ENCODE measurements at regions not wholly inside any gene's neighbourhood (a gene's known extent, or its start where the extent isn't known, plus 50 kb on each side); places are given as distances from the start of the nearest gene placed in this dataset.
"Not testable (repeated sequence)": the region's sequence is repeated elsewhere in the genome, so short reads cannot be mapped to it uniquely, and the experiment has no call there.

DNA sequence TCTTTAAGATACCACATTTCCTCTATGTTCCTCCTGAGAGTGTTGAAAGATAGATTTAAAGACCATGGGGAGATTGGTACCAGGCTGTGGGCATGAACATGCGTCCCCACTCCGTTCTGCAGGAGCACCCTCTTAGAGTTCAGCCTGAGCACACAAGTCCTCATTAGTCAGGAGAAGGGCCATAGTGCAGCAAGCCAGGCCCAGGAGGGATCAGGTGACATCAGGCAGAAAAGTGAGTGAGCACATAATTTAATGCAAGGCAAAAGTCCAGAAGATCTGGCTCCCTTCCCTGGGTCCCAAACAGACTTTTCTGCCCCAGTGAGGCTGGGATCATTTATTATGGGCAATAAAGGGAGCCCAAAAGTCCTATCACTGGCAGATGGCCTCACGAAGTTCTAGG, 263.7 kb upstream of the AGTR2 start:
- DNase-seq (ENCODE audit: extremely low spot score, insufficient read length, low read depth) (no peak), FAIRE-seq (no peak)

DNA sequence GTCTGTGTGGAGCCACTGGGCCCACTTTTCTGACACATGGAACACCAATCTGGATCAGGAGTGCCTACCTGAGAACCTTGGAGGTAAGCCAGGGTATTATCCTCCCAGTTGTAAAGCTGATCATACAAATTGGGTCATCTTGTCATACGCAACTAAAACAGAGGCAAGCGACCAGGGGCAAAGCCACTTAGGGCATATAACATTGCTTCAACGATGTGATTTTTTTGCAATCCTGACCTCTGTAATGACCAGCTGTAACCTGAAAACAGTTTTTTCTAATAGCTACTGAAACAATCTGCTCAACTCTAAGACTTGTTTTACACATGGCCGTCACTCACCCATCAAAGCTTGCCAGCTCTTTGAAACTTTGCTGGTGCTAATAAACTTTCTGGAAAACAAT, 261.5 kb upstream of the AGTR2 start:
- DNase-seq (ENCODE audit: extremely low spot score, insufficient read length, low read depth) (no peak), FAIRE-seq (no peak)

GRCh38 chrX:115911967-115912366, 258.6 kb upstream of the AGTR2 start:
- FAIRE-seq (no peak), DNase-seq (ENCODE audit: extremely low spot score, insufficient read length, low read depth) (no peak)

DNA sequence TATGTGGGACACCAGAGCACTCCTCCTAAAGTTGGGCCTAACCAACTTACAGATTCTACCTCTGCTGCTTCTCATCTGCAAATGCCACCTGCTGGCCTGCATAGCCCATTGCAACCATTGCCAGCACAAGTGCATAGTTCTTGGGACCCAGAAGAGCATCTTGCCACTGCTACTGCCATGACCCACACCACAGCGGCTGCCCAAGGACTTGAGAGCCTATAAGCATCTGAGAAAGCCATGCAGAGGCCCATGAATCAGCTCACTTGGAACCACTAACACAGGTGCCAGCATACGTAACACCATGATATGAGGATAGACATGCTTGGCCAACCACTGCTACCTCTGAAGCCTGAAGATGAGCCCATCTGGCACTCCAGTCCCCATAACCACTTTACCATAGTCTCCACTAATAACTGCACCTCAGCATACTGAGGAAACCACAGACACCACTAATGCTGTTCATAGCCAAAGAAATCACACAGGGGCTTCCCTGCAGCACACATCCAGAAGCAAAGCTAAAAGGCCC, 258.1 kb upstream of the AGTR2 start:
- DNase-seq (ENCODE audit: extremely low spot score, insufficient read length, low read depth) (no peak), FAIRE-seq (peak; percentile 92)

- FAIRE-seq (peak; percentile 88), DNase-seq (ENCODE audit: extremely low spot score, insufficient read length, low read depth) (no peak)
Observed at GRCh38 chrX:115913575-115913974, 257.0 kb upstream of the AGTR2 start.

DNA sequence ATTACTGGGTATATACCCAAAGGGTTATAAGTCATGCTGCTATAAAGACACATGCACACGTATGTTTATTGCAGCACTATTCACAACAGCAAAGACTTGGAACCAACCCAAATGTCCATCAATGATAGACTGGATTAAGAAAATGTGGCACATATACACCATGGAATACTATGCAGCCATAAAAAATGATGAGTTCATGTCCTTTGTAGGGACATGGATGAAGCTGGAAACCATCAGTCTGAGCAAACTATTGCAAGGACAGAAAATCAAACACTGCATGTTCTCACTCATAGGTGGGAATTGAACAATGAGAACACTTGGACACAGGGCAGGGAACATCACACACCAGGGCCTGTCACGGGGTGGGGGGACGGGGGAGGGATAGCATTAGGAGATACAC, 254.9 kb upstream of the AGTR2 start:
- DNase-seq (ENCODE audit: extremely low spot score, insufficient read length, low read depth); FAIRE-seq: not testable (repeated sequence)

DNA sequence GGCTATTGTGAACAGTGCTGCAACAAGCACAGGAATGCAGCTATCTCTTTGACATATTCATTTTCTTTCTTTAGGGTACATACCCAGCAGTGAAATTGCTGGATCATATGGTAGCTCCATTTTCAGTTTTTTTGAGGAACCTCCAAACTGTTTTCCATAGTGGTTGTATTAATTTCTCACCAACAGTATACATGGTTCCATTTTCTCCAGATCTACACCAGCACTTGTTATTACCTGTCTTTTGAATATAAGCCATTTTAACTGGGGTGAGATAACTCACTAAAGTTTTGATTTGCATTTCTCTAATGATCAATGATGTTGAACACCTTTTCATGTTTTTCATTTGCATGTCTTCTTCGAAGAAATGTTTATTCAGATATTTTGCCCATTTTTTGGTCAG, 241.1 kb upstream of the AGTR2 start:
- DNase-seq (ENCODE audit: extremely low spot score, insufficient read length, low read depth) (no peak), FAIRE-seq (no peak)

- FAIRE-seq, result no peak
- DNase-seq (ENCODE audit: extremely low spot score, insufficient read length, low read depth), result no peak
Observed at GRCh38 chrX:115936008-115936407, 234.5 kb upstream of the AGTR2 start.

DNA sequence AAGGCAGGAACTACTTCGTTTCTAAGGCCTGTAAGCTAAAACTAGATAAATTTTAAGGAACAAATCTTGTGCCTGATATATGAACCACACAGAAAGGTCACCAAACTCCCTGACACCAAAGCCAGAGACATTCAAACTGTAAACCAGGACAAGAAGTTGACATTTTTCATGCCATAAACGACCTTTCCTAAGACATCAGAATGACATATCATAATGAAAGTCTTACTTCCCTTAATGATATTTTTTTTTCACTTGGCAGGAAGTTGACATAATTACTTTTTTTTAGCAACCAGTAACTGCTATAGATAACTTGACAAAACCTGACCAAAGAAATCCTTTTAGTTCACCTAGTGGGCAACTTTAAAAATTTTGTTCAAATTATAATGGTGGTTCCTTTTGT, 231.5 kb upstream of the AGTR2 start:
- FAIRE-seq (peak; percentile 87), DNase-seq (ENCODE audit: extremely low spot score, insufficient read length, low read depth) (no peak)

- FAIRE-seq (peak; percentile 60), DNase-seq (ENCODE audit: extremely low spot score, insufficient read length, low read depth) (no peak)
Observed at GRCh38 chrX:115939636-115940160, 230.8 kb upstream of the AGTR2 start.

GRCh38 chrX:115940348-115940747, 230.2 kb upstream of the AGTR2 start:
- FAIRE-seq (peak; percentile 26), DNase-seq (ENCODE audit: extremely low spot score, insufficient read length, low read depth) (no peak)

DNA sequence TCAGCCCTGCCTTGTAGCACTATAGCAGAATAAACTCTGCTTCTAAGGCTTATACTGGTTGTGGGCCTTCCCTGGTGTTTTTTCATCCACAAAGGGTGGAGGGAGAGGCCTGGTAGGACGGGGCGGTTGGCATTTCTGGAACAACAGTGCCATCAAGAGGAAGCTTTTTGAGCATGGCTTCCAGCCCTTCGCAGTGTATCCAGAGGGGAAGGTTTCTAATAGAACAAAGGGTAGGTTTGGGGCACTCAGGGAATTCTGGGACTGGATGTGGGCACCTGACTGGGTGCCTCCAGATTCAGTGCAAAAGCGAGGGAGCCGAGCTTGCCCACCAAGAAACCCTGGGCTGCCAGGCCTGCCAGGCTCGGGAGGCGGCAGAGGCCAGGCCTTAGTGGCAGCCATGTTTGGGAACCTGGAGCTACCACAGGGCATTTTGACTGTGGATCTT, 229.6 kb upstream of the AGTR2 start:
- peak; percentile 75 for FAIRE-seq
- DNase-seq (ENCODE audit: extremely low spot score, insufficient read length, low read depth), result no peak

- FAIRE-seq (no peak), DNase-seq (ENCODE audit: extremely low spot score, insufficient read length, low read depth) (no peak)
Observed at GRCh38 chrX:115941388-115941787, 229.2 kb upstream of the AGTR2 start.

DNA sequence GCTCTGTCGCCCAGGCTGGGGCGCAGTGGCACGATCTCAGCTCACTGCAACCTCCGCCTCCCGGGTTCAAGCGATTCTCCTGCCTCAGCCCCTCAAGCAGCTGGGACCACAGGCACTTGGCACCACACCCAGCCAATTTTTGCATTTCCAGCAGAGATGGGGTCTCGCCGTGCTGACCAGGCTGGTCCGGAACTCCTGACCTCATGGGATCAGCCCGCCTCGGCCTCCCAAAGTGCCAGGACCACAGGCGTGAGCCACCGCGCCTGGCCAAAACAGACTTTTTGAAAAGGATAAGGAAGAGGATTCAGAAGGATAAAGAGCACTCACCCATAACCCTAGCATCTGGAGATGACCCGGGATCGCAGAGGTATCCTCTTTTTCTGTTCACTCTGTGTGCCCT, 224.5 kb upstream of the AGTR2 start:
- FAIRE-seq (no peak), DNase-seq (ENCODE audit: extremely low spot score, insufficient read length, low read depth) (no peak)

DNA sequence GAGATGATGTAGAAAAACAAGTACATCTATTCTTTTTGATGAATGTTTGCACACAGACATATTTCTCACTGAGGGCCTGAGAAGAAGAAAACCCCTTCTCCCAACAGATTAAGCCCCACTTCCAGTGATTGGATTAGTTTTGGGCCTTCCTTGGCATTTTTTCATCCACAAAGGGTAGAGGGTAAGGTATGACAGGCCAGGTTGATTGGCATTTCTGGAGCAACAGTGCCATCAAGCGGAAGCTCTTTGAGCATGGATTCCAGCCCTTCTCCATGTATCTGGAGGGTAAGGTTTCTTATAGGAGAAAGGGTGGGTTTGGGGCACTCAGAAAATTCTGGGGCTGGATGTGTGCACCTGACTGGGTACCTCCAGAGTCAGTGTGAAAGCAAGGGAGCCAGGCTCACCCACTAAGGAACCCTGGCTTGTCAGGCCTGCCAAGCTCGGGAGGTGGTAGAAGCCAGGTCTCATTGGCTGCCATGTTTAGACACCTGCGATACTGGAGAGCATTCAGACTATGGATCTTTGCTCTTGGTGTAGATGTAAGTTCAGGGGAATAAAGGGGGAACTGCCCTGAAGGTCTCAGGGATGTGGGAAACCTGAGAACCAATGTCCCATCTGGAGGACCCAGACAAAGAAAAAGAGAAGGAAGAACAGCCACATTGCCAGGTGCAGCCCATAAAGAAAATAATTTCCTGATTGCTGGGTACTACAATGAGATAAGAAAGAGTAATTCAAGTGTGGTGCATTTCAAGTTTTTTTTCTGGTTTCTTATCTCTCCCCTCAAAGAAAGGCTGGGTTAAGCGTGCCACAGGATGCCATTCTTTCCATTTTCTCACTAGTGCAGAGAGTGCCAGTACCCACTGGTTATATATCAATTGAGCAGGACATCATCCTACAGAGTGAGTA, 222.3 kb upstream of the AGTR2 start:
- DNase-seq (ENCODE audit: extremely low spot score, insufficient read length, low read depth) (no peak), FAIRE-seq (peak; percentile 46)

DNA sequence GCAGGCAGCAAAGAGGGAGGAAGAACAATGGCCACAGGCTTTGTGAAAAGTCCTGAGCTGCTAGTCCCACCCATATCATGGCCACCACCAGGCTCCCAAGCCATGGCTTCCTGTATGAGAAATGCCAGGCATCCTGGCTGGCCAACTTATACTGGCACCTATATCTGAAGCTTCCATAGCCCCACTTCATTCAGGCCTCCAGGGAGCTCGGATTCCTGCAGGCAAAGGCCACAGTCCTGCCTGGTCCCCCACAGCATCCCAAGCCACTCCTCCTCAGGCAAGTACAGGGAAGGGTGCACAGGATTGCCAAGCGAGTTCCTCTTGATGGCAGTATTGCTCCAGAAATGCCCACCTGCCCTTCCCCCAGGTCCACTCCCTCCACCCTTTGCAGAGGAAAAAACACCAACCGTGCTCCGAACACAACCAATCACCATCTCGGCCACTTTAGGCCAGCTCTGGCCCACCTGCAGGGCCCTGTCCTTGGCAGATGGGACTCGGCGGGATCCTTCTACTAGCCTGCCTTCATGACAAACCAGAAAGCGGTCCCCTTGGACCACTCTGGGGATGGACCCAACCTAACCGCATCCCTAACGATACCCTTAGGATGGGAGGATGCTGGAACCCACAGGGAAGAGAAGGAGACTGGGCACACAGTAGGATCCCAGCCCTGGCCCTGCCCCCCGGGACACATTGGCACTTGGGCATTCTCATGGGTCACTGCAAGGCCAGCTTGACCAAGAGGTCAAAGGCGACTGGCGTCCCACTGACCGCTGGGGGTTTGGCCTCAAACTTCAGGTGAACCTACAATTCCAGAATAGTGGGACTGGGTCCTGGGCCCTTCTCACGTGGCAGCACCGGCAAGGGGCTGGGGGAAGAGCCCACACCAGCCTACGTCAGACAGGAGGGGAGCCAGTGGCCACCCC, 220.4 kb upstream of the AGTR2 start:
- FAIRE-seq (no peak), DNase-seq (ENCODE audit: extremely low spot score, insufficient read length, low read depth) (no peak)

- no peak for DNase-seq (ENCODE audit: extremely low spot score, insufficient read length, low read depth)
- no peak for FAIRE-seq
Observed at GRCh38 chrX:115952417-115953092, 218.0 kb upstream of the AGTR2 start.

DNA sequence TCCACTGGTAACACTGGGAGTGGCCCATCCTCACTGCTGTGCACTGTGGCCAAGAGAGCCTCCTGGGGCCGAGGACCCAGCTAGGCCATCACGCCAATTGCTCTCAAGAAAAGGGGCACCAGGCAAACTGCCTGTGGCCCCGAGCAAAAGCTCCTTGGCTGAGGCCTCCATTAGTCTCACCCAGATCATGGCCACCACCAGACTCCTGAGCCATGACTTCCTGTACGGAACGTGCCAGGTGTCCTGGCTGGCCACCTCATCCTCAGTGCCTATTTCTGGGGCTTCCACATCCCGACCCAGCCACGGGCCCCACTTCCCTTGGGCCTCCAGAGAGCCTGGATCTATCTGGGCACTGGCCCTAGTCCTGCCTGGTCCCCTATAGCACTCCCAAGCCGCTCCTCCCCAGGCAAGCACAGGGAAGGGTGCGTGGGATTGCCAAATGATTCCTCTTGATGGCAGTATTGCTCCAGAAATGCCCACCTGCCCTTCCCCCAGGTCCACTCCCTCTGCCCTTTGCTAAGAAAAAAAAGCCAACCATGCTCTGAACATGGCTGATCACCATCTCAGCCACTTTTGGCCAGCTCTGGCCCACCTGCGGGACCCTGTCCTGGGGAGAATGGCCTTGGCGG, 212.6 kb upstream of the AGTR2 start:
- no peak for DNase-seq (ENCODE audit: extremely low spot score, insufficient read length, low read depth)
- FAIRE-seq, result no peak

DNA sequence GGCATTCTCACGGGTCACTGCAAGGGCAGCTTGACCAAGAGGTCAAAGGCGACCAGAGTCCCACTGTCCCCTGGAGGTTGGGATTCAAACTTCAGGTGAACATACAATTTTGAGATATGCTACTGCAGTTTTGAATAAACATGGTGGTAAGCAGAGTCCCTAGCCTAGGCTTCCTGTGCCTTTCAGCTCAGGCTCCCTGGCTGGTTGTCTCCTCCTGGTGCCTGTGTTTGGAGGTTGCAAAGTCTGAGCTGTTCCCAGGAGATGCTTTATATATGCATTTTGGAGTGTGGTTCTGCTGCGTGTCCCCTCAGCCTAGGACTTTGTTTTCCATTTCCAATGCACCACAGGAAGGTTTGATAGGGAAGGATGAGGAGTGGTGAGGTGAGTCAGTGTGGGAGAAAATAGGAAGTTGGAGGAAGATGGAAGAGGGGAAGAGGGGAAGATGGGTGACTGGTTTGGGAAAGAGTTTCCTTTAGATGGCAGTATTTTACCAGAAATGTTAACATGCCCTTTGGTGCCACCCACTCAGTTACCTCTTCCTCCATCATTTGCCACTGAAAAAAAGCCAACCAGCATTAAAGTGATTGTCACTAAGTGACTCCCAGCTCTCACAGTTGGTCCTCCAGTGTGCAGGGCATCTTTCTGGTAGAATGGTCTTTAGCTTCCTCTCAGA, 211.7 kb upstream of the AGTR2 start:
- FAIRE-seq, result peak; percentile 5
- no peak for DNase-seq (ENCODE audit: extremely low spot score, insufficient read length, low read depth)
